VCaP (cell line): ENCODE measurements at regions not wholly inside any gene's neighbourhood (a gene's known extent, or its start where the extent isn't known, plus 50 kb on each side); places are given as distances from the start of the nearest gene placed in this dataset.

Source experiments
- H3K27ac ChIP-seq: fragments of 450-650 bp; 2 replicates; pipeline ENCODE4 v1.5.1; 2017
- TF ChIP-seq, protein P1 (sequence below): fragments of 450-650 bp; conservative IDR thresholded peaks from 2 replicates; pipeline ENCODE4 v1.5.1; 2017; ENCODE audit warnings: mild to moderate bottlenecking, moderate library complexity

DNA sequence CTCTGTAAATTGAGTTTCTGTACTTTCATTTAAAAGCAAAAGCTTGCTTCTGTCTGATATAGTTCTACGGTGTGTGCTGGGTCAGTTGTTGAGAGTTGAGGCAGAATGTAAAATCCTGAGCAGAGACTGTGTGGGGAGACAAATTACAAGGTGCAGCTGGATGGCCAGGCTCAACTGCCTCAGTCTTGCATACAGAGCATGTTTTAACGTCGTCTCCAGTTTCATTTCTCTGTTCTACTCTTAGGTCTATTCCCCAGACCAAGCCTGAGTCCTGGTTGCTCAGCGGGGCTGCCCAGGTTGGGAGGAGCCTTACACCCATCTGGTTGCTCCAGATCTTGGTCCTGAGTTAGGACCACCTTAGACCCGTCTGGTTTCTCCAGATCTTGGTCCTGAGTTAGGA, 54.4 kb upstream of the MEDAG start:
- no peak overlapping the region for H3K27ac ChIP-seq

DNA sequence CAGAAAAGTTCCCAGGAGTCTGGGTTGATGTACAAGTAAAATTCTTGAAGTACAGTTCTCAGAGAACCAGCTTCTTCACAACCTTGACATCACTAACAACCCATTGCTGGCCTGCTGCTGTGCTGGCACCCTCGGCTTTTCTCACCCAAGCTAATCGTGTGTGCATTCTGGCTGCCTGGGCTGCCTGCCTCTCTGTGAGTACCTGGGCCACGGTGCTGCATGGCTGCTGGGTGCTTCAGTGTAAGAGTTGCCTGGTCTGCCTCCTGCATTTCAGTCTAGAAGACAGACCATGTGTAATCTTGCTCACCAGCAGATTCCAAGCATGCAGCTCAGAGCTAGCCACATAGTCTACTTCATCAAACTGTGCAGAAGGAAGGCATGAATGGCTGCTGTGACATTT, 50.5 kb upstream of the MEDAG start:
- TF ChIP-seq, protein P1, sequence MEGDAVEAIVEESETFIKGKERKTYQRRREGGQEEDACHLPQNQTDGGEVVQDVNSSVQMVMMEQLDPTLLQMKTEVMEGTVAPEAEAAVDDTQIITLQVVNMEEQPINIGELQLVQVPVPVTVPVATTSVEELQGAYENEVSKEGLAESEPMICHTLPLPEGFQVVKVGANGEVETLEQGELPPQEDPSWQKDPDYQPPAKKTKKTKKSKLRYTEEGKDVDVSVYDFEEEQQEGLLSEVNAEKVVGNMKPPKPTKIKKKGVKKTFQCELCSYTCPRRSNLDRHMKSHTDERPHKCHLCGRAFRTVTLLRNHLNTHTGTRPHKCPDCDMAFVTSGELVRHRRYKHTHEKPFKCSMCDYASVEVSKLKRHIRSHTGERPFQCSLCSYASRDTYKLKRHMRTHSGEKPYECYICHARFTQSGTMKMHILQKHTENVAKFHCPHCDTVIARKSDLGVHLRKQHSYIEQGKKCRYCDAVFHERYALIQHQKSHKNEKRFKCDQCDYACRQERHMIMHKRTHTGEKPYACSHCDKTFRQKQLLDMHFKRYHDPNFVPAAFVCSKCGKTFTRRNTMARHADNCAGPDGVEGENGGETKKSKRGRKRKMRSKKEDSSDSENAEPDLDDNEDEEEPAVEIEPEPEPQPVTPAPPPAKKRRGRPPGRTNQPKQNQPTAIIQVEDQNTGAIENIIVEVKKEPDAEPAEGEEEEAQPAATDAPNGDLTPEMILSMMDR, result no peak
- no peak overlapping the region for H3K27ac ChIP-seq

More for the DNA sequence above, 54.4 kb upstream of the MEDAG start:
- TF ChIP-seq, protein P1, result no peak

DNA sequence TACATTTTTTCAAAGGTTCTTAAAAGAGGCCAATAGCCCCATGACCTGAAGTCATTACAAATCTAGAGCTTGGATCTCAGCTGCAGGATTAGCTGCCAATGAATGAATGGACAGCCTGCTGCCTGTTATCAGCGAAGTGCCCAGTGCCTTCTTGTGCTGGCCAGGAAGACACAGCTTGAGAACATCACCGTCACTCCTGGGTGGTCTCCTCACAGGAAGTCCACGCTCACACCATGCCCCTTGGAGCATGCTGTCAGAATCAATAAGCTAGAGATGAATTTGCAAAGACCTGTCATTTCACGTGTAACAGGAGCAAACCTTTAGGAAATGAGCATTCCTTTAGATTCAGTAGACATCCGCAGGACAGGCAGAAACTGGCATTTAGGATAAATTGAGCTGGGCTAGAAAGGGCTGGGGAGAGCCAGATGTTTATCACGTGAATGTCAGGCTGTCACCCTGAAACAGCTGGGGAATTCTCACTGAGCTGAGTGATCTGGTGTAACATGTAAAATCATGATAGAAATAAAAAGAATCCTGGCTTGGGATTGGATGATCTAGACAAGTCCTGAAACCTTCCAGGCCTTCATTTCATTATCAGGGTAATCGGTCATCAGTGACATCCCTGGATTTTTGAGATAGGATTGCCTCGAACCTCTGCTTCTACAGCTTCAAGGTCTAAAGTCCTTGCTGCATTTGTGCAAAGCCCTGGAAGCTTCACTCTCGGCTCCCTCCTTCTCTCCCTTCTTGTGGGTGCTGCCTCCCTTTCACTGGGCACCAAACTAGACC, 49.9 kb upstream of the MEDAG start:
- H3K27ac ChIP-seq, result no peak overlapping the region
- TF ChIP-seq, protein P1, result no peak
